GM12873 (cell line): ENCODE measurements at regions not wholly inside any gene's neighbourhood (a gene's known extent, or its start where the extent isn't known, plus 50 kb on each side); places are given as distances from the start of the nearest gene placed in this dataset.
A peak's percentile ranks its signal among the peaks of the same experiment; 100 is the strongest.

Experiments used
- TF ChIP-seq, protein P1 (sequence below): IDR thresholded peaks from 2 replicates; pipeline ENCODE4 v1.5.1; 2012; ENCODE audit warnings: low read depth, mild to moderate bottlenecking, moderate library complexity, low read length, control low read depth; ENCODE audit not compliant: insufficient read depth; ENCODE audit errors: missing control alignments

DNA sequence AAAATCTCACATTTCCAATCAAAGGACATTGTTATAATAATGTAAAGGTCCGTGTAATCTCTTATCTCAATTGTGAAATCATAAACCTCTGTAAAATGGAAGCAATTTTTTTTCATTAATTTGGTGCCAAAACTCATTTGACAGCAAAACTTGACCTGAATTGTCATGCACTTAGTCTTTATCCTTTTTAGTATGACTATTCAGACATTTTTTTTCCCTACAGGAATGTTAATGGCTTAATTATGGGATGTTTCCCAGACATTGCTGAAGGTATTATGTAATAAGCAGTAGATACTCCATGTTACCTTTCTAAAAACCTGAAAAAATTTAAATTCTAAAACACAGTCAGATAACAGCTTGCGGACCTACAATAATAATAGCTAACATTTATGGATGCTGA lies 228.9 kb downstream of the LHFPL1 start:
- TF ChIP-seq, protein P1, sequence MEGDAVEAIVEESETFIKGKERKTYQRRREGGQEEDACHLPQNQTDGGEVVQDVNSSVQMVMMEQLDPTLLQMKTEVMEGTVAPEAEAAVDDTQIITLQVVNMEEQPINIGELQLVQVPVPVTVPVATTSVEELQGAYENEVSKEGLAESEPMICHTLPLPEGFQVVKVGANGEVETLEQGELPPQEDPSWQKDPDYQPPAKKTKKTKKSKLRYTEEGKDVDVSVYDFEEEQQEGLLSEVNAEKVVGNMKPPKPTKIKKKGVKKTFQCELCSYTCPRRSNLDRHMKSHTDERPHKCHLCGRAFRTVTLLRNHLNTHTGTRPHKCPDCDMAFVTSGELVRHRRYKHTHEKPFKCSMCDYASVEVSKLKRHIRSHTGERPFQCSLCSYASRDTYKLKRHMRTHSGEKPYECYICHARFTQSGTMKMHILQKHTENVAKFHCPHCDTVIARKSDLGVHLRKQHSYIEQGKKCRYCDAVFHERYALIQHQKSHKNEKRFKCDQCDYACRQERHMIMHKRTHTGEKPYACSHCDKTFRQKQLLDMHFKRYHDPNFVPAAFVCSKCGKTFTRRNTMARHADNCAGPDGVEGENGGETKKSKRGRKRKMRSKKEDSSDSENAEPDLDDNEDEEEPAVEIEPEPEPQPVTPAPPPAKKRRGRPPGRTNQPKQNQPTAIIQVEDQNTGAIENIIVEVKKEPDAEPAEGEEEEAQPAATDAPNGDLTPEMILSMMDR: no peak

DNA sequence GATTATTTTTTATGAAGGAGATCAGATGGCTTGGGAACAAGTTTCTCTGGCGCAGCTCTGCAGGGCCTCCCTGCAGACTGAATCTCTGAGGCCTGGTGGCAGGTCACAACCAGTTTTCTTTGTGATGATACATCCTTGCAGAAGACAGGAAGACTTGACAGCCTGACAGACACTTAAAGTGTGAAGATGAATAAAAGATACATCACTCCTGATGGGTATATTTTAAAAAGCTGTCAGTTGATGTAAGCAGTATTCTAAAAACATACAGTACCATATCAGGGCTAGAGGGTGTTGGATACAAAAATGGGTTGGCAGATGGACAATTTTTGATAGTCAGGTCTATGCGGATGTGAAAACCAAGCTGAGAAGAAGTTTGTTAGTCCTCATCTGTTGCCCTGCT lies 239.5 kb downstream of the LHFPL1 start:
- TF ChIP-seq, protein P1: no peak

DNA sequence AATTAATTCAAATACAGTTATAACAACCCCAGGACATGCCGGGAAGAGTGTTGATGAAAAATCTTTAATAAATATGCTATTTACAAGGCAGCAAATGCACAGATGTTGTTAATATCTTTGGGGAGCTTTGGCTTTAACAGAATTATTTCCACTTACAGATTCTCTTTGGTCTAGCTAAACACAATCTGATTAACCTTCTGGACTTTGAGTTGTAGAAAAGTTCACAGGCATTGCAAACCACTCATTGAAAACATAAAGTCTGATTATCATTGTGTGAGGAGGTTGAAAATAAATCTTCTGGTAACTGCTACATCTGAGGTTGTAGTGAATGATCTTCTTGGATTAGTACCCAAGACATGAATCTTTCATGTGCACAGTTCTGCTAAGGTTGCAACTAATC lies 255.6 kb downstream of the LHFPL1 start:
- TF ChIP-seq, protein P1: no peak

DNA sequence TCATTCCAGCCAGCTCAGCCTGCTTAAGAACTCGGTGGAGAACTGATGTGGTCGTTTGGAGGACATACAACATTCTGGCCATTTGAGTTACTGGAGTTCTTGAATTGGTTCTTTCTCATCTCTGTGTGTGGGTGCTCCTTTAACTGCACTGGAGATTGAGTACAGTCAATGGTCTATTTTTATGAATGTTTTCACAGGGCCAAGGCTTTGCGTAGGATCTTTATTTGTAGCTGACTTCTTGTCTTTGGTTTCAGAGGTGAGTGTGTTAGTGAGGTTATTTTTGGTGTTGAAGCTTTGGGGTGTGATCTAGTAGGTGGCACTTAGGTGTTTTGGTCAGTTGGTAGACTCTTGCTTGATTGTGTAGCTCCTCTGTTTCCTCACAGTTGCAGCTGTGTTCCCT lies 288.4 kb downstream of the LHFPL1 start:
- TF ChIP-seq, protein P1: no peak

DNA sequence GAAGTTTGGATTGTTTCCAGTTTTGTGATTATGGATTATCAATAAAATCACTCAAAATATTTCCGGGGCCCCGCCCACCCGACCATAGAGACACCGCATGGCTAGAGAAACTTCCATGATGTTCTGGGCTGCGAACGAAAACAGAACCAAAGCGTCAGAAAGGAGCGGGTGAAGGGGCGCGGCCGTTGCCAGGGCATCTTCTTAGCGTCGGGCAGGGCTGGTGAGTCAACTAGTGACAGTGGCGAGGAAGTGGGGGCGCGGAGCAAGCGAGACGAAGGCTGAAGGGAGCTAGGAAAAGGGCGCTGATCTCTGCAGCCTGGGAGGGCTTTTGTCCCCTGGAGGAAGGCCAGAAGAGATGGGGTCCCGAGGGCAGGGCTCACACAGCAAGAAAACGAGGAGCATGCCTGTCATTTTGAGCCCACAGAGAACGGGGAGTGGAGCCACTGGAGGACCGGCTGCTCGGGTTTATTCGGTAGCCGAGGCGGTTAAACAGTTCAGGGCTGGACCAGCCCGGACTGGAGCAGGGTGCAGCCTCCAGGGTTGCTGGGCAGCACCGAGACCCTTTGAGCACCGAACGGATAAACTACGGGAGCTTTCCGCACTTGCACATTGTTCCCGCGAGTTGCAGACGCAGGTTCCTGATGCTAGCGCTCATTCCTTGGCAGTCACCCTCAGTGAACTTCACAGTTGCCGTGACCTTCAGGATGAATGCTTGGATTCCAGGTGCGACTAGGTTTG lies 298.1 kb upstream of the TRPC5 start:
- TF ChIP-seq, protein P1: no peak

DNA sequence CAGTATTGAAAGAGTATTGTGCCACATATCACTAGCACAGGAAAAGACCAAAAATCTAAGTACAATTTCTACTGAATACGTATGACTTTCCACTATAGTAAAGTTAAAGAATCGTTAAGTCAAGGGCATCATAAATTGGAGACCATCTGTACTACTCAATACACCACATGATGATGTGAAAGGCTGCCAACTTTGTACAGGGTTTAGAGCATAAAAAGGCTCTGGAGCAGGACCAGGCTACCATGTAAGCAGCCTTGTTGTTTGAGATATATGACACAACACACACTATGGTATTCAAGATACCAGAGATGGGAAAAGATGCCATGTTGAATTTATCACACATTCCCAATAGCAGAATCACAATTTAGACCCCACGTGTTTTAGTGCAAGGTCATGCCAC lies 294.9 kb upstream of the TRPC5 start:
- TF ChIP-seq, protein P1: no peak

DNA sequence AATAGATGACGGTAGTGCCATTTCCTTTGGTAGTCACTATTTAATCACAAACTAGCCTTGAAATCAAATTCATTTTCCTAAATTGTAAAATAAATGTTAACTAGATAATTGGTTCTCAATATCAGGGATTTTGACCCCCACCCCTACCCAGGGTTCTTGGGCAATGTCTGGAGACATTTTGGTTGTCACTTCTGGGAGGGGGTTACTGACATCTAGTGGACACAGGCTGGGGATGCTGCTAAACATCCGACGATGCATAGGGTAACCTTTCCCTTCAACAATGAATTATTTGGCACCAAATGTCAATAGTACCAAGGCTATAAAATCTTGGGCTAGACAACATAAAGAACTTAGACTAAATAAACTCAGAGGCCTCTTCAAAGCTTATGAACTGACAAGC lies 285.8 kb upstream of the TRPC5 start:
- TF ChIP-seq, protein P1: peak; percentile 35
